CD14-positive monocyte (primary cell): ENCODE measurements at regions not wholly inside any gene's neighbourhood (a gene's known extent, or its start where the extent isn't known, plus 50 kb on each side); places are given as distances from the start of the nearest gene placed in this dataset.
"Not testable (repeated sequence)": the region's sequence is repeated elsewhere in the genome, so short reads cannot be mapped to it uniquely, and the experiment has no call there.

Source experiments
- DNase-seq, 3 donors: peaks; one replicate each; pipeline ENCODE4 v3.0.0-alpha.2; 2011 to 2022
- H2AFZ ChIP-seq: 2 replicates; pipeline ENCODE4 v1.6.0; 2012; ENCODE audit warnings: mild to moderate bottlenecking, low read depth, low read length, inconsistent platforms; ENCODE audit not compliant: insufficient read depth, poor library complexity, severe bottlenecking
- H3K27ac ChIP-seq, 2 donors: 1 replicate in 1 of 2; 2 replicates in 1 of 2; pipeline ENCODE4 v1.5.1; 2012 to 2013; ENCODE audit warnings: low read length in 2 of 2, control low read depth in 1 of 2, inconsistent platforms in 1 of 2, low read depth in 1 of 2, mild to moderate bottlenecking in 1 of 2
- H3K27me3 ChIP-seq, 2 donors: one replicate each; pipeline versions ENCODE4 v1.6.0 to v1.6.1; 2011 to 2013; ENCODE audit warnings: low read length in 2 of 2; ENCODE audit not compliant: control insufficient read depth in 2 of 2, insufficient read depth in 2 of 2
- H3K36me3 ChIP-seq, 2 donors: replicated peaks in 1 of 2; 1 replicate in 1 of 2; 2 replicates in 1 of 2; pipeline versions ENCODE4 v1.5.1 to v1.6.1; 2012 to 2013; ENCODE audit warnings: low read length in 2 of 2, control low read depth in 1 of 2, inconsistent platforms in 1 of 2, mild to moderate bottlenecking in 1 of 2; ENCODE audit not compliant: insufficient read depth in 2 of 2, control insufficient read depth in 1 of 2
- H3K4me1 ChIP-seq, 2 donors: 1 replicate in 1 of 2; 2 replicates in 1 of 2; pipeline versions ENCODE4 v1.5.1 to v1.6.1; 2012 to 2013; ENCODE audit warnings: low read length in 2 of 2, control low read depth in 1 of 2, inconsistent platforms in 1 of 2, mild to moderate bottlenecking in 1 of 2, moderate library complexity in 1 of 2; ENCODE audit not compliant: insufficient read depth in 2 of 2, control insufficient read depth in 1 of 2
- H3K4me2 ChIP-seq: replicated peaks from 2 replicates; pipeline ENCODE3; 2012; ENCODE audit warnings: low read length, moderate library complexity, mild to moderate bottlenecking; ENCODE audit not compliant: poor library complexity, severe bottlenecking; ENCODE audit errors: extremely low read depth
- H3K4me3 ChIP-seq, 3 experiments: fragments of 200-600 bp in 1 of 3; sonication (generic) in 1 of 3; replicated peaks in 1 of 3; 1 replicate in 2 of 3; 2 replicates in 1 of 3; pipeline ENCODE4 v1.5.1; 2011 to 2013; ENCODE audit warnings: low read length in 3 of 3, mild to moderate bottlenecking in 3 of 3, control low read depth in 2 of 3, low read depth in 2 of 3, inconsistent platforms in 1 of 3, moderate library complexity in 1 of 3
- H3K79me2 ChIP-seq: 2 replicates; pipeline ENCODE4 v1.6.0; 2012; ENCODE audit warnings: mild to moderate bottlenecking, control low read depth, inconsistent platforms, low read length, moderate library complexity; ENCODE audit not compliant: insufficient read depth
- H3K9ac ChIP-seq: 2 replicates; pipeline ENCODE4 v1.6.0; 2017; ENCODE audit warnings: low read length, mild to moderate bottlenecking; ENCODE audit not compliant: insufficient read depth, poor library complexity, severe bottlenecking
- H3K9me3 ChIP-seq, 2 donors: replicated peaks in 1 of 2; 1 replicate in 1 of 2; 2 replicates in 1 of 2; pipeline versions ENCODE4 v1.5.1 to v1.6.1; 2012 to 2013; ENCODE audit warnings: low read length in 2 of 2, control low read depth in 1 of 2; ENCODE audit not compliant: control insufficient read depth in 1 of 2, insufficient read depth in 1 of 2
- H4K20me1 ChIP-seq: 2 replicates; pipeline ENCODE4 v1.6.0; 2012; ENCODE audit warnings: mild to moderate bottlenecking, low read length, control low read depth, moderate library complexity; ENCODE audit not compliant: insufficient read depth
- H3K27ac Mint-ChIP-seq, 7 donors: one replicate each; pipeline ENCODE4 v1.8.0; 2020; ENCODE audit warnings: mild to moderate bottlenecking in 7 of 7, mixed read lengths in 7 of 7, moderate library complexity in 6 of 7, inconsistent platforms in 2 of 7
- H3K27me3 Mint-ChIP-seq, 3 donors: one replicate each; pipeline ENCODE4 v1.8.0; 2021 to 2022; ENCODE audit warnings: low read depth in 3 of 3, mild to moderate bottlenecking in 3 of 3, mixed read lengths in 3 of 3, moderate library complexity in 3 of 3, inconsistent platforms in 1 of 3
- H3K36me3 Mint-ChIP-seq, 2 donors: one replicate each; pipeline ENCODE4 v1.8.0; 2020; ENCODE audit warnings: mixed read lengths in 2 of 2, inconsistent platforms in 1 of 2, mild to moderate bottlenecking in 1 of 2
- H3K4me1 Mint-ChIP-seq: one replicate; pipeline ENCODE4 v1.8.0; 2020; ENCODE audit warnings: mild to moderate bottlenecking, mixed read lengths
- H3K4me3 Mint-ChIP-seq, 2 donors: one replicate each; pipeline ENCODE4 v1.8.0; 2020; ENCODE audit warnings: mild to moderate bottlenecking in 2 of 2, mixed read lengths in 2 of 2, moderate library complexity in 1 of 2
- H3K9me3 Mint-ChIP-seq, 7 donors: one replicate each; pipeline ENCODE4 v1.8.0; 2020 to 2022; ENCODE audit warnings: mixed read lengths in 7 of 7, mild to moderate bottlenecking in 6 of 7, moderate library complexity in 6 of 7, inconsistent platforms in 2 of 7
- WGBS: methylation state at CpG from one replicate; pipeline ENCODE4 v1.1.5; 2013; ENCODE audit warnings: missing lambda C conversion rate; ENCODE audit not compliant: insufficient coverage; 5-methylcytosine and 5-hydroxymethylcytosine counted together
- intact Hi-C, 2 donors: fragments of 100-400 bp; cut with micrococcal nuclease; formaldehyde crosslinking; loops; one replicate each; pipeline versions ENCODE4 v1.15.0 to v1.15.1; 2023

DNA sequence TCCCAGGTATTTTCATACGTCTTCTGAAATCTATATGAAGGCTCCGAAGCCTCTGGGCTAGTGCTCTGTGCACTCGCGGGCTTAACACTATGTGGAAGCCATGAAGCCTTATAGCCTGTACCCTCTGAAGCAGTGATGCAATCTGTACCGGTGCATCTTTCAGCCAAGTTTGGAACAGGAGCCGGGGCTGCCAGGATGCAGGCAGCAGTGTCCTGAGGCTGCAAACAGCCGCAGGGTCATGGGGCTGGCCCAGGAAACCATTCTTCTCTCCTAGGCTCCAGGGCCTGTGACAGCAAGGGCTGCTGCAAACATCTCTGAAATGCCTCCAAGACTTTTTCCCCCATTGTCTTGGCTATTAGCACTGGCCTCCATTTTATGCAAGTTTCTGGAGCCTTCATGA is 279.6 kb downstream of the POTED start:
- H4K20me1 ChIP-seq, H3K4me1 ChIP-seq, H3K9ac ChIP-seq, H3K27ac Mint-ChIP-seq, H3K4me2 ChIP-seq, H3K27me3 Mint-ChIP-seq, H2AFZ ChIP-seq, H3K27me3 ChIP-seq, intact Hi-C loops, H3K4me3 ChIP-seq, H3K79me2 ChIP-seq, H3K4me1 Mint-ChIP-seq, H3K27ac ChIP-seq, DNase-seq, H3K36me3 ChIP-seq, H3K36me3 Mint-ChIP-seq, H3K4me3 Mint-ChIP-seq: not testable (repeated sequence)
- peaks cover 0 to 19% of the 10 kb centered on the region in 2 donors for H3K9me3 ChIP-seq
- peaks cover 9 to 33% (median 16%) of the 10 kb centered on the region in 7 donors for H3K9me3 Mint-ChIP-seq
- 85% methylated on average over 6 of the region's 7 CpGs for WGBS

DNA sequence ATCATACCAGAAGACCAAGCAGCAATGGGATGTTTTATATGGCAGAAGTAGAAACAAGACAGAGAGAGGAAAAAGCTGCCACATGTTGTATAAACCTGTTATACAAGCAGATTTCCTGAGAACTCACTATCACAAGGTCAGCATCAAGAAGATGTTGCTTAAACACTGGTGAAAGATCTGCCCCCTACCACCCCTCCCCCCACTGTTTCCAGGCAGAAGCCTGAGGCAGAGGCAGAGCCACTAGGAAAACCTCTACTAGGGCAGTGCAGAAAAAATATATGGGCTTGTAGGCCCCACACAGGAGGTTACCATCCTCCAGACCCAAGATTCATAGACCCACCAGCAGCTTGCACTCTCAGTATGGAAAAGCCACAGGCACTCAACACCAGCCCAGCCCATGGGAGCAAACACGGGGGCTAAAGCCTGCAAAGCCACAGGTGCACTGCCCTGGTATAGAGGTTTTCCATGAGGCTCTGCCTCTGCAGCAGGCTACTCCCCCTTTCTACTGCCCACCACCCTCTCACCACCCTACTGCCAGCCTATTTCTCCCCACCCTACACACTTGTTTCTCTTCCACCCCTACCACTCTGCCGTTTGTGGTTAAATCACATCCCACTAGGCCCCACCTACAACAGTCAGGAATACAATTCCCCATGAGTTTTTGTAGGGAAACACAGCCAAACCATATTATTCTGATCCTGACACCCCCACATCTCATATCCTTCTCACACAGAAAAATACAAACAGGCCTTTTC is 274.2 kb downstream of the POTED start:
- H3K27me3 ChIP-seq, H3K27ac ChIP-seq, H3K4me2 ChIP-seq, DNase-seq, H3K79me2 ChIP-seq, H3K4me3 ChIP-seq, H2AFZ ChIP-seq, H3K27me3 Mint-ChIP-seq, intact Hi-C loops, H3K4me1 Mint-ChIP-seq, H3K27ac Mint-ChIP-seq, H3K9ac ChIP-seq, H3K4me3 Mint-ChIP-seq, H4K20me1 ChIP-seq, H3K36me3 ChIP-seq, H3K4me1 ChIP-seq, H3K36me3 Mint-ChIP-seq: not testable (repeated sequence)
- H3K9me3 Mint-ChIP-seq, result peaks cover 8 to 27% (median 13%) of the 10 kb centered on the region in 7 donors
- peaks cover 0 to 17% of the 10 kb centered on the region in 2 donors for H3K9me3 ChIP-seq
- WGBS, result 88% methylated on average over 2 of the region's 2 CpGs

DNA sequence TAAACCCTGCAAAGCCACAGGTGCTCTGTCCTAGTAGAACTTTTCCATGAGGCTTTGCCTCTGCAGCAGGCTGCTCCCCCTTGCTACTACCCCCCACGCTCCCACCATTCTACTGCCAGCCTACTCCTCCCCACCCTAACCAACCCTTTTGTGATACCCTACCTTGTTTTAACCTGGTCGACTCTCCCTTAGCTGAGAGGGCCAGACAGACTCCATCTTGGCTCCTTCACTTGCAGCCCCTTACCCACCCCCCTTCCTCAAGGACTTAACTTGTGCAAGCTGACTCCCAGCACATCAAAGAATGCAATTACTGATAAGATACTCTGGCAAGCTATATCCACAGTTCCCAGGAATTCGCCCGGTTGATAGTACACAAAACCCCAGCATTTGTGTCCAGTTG is 267.9 kb downstream of the POTED start:
- H3K9ac ChIP-seq, DNase-seq, H4K20me1 ChIP-seq, H3K79me2 ChIP-seq, H3K4me3 Mint-ChIP-seq, H3K27ac ChIP-seq, H3K27me3 ChIP-seq, H3K4me3 ChIP-seq, intact Hi-C loops, H3K27ac Mint-ChIP-seq, H3K4me1 ChIP-seq, H3K4me1 Mint-ChIP-seq, H3K27me3 Mint-ChIP-seq, H3K4me2 ChIP-seq, H3K36me3 Mint-ChIP-seq, H3K36me3 ChIP-seq, H2AFZ ChIP-seq: not testable (repeated sequence)
- peaks cover 14 to 27% of the 10 kb centered on the region in 2 donors for H3K9me3 ChIP-seq
- WGBS, result 100% methylated on average over 2 of the region's 4 CpGs
- peaks cover 8 to 33% (median 23%) of the 10 kb centered on the region in 7 donors for H3K9me3 Mint-ChIP-seq

DNA sequence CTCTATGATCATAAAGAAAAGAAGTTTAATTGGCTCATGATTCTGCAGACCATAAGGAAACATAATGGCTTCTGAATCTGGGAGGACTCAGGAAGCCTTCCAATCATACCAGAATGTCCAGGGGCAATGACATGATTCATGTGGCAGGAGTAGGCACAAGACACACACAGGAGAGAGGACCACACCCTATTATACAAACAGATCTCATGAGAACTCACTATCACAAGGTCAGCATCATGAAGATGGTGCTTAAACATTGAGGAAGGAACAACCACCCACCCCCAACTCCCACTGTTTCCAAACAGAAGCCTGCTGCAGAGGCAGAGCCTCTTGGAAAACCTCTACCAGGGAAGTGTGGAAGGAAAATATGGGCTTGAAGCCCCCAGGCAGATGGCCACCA is 267.4 kb downstream of the POTED start:
- peaks cover 14 to 29% of the 10 kb centered on the region in 2 donors for H3K9me3 ChIP-seq
- H2AFZ ChIP-seq, DNase-seq, H3K4me3 ChIP-seq, H3K9ac ChIP-seq, H4K20me1 ChIP-seq, H3K27me3 Mint-ChIP-seq, H3K4me1 Mint-ChIP-seq, H3K4me2 ChIP-seq, H3K27ac ChIP-seq, H3K36me3 ChIP-seq, H3K79me2 ChIP-seq, H3K36me3 Mint-ChIP-seq, H3K27ac Mint-ChIP-seq, H3K27me3 ChIP-seq, H3K4me1 ChIP-seq, intact Hi-C loops, H3K4me3 Mint-ChIP-seq: not testable (repeated sequence)
- peaks cover 8 to 34% (median 24%) of the 10 kb centered on the region in 7 donors for H3K9me3 Mint-ChIP-seq
